GM21423 (cell line): ENCODE measurements at regions not wholly inside any gene's neighbourhood (a gene's known extent, or its start where the extent isn't known, plus 50 kb on each side); places are given as distances from the start of the nearest gene placed in this dataset.

Experiments
- ATAC-seq: cut with Tn5 transposase; IDR thresholded peaks from one replicate; pipeline ENCODE4 v1.9.1; 2021; ENCODE audit warnings: mild to moderate bottlenecking, moderate library complexity; ENCODE audit not compliant: unreplicated experiment

- no peak for ATAC-seq
Measured at GRCh38 chr6:141688916-141689315, 443.8 kb upstream of the GJE1 start.

- no peak for ATAC-seq
Measured at GRCh38 chr6:141685416-141685815, 447.3 kb upstream of the GJE1 start.

GRCh38 chr6:141682391-141682790 lies 450.3 kb upstream of the GJE1 start:
- no peak for ATAC-seq

GRCh38 chr6:141677598-141678211 lies 455.0 kb upstream of the GJE1 start:
- ATAC-seq = peak; percentile 62

GRCh38 chr6:141675957-141676356 lies 456.8 kb upstream of the GJE1 start:
- ATAC-seq = no peak

- no peak for ATAC-seq
Measured at GRCh38 chr6:141669141-141669540, 463.6 kb upstream of the GJE1 start.

GRCh38 chr6:141667580-141668309 lies 465.0 kb upstream of the GJE1 start:
- ATAC-seq = no peak

GRCh38 chr6:141666187-141666586 lies 466.5 kb upstream of the GJE1 start:
- ATAC-seq = no peak

- no peak for ATAC-seq
Measured at GRCh38 chr6:141664744-141665143, 468.0 kb upstream of the GJE1 start.

- no peak for ATAC-seq
Measured at GRCh38 chr6:141659582-141659981, 473.1 kb upstream of the GJE1 start.

- no peak for ATAC-seq
Measured at GRCh38 chr6:141658696-141659095, 474.0 kb upstream of the GJE1 start.

GRCh38 chr6:141657812-141658211 lies 474.9 kb upstream of the GJE1 start:
- ATAC-seq = no peak

- ATAC-seq = no peak
Measured at GRCh38 chr6:141653590-141653989, 479.1 kb upstream of the GJE1 start.

- no peak for ATAC-seq
Measured at GRCh38 chr6:141641951-141642350, 490.8 kb upstream of the GJE1 start.

GRCh38 chr6:141641406-141641805 lies 491.3 kb upstream of the GJE1 start:
- no peak for ATAC-seq

GRCh38 chr6:141635621-141636020 lies 497.1 kb upstream of the GJE1 start:
- no peak for ATAC-seq

- ATAC-seq = no peak
Measured at GRCh38 chr6:141634269-141634668, 498.5 kb upstream of the GJE1 start.

- no peak for ATAC-seq
Measured at GRCh38 chr6:141624301-141624700, 508.4 kb upstream of the GJE1 start.

- no peak for ATAC-seq
Measured at GRCh38 chr6:141618180-141618581, 514.5 kb upstream of the GJE1 start.

GRCh38 chr6:141610741-141611140 lies 522.0 kb upstream of the GJE1 start:
- no peak for ATAC-seq

- ATAC-seq = no peak
Measured at GRCh38 chr6:141607956-141608355, 524.8 kb upstream of the GJE1 start.

GRCh38 chr6:141598487-141598886 lies 534.2 kb upstream of the GJE1 start:
- ATAC-seq = no peak

GRCh38 chr6:141594874-141595273 lies 537.9 kb upstream of the GJE1 start:
- ATAC-seq = no peak
